ENCODE measurements at regions not wholly inside any gene's neighbourhood (a gene's known extent, or its start where the extent isn't known, plus 50 kb on each side); places are given as distances from the start of the nearest gene placed in this dataset.

DNA sequence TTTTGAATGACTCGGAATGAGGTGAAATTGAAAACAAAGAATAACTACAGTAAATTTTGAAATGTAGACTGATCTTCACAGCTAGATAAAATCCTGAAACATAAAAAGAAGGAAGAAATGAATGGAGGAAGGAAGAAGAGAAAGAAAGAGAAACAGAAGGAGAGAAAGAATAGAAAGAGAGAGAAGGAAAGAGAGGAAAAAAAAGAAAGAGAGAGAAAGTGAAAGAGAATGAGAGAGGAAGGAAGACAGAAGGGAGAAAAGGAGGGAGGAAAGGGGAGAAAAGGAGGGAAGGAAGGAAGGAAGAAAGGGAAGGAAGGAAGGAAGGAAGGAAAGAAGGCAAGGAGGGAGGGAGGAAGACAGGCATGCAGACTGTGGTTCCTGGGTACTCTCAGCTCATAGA is 982.6 kb downstream of the BCL11A start:
- TF ChIP-seq HDAC2 (IDR thresholded peaks at IDR 0.05) = no peak
- TF ChIP-seq MAFK (IDR thresholded peaks at IDR 0.05; ENCODE audit: partially characterized antibody) = no peak
- no peak for TF ChIP-seq MAZ (IDR thresholded peaks at IDR 0.05; ENCODE audit: borderline replicate concordance, low read depth, low read length)
- TF ChIP-seq, protein P1, sequence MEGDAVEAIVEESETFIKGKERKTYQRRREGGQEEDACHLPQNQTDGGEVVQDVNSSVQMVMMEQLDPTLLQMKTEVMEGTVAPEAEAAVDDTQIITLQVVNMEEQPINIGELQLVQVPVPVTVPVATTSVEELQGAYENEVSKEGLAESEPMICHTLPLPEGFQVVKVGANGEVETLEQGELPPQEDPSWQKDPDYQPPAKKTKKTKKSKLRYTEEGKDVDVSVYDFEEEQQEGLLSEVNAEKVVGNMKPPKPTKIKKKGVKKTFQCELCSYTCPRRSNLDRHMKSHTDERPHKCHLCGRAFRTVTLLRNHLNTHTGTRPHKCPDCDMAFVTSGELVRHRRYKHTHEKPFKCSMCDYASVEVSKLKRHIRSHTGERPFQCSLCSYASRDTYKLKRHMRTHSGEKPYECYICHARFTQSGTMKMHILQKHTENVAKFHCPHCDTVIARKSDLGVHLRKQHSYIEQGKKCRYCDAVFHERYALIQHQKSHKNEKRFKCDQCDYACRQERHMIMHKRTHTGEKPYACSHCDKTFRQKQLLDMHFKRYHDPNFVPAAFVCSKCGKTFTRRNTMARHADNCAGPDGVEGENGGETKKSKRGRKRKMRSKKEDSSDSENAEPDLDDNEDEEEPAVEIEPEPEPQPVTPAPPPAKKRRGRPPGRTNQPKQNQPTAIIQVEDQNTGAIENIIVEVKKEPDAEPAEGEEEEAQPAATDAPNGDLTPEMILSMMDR (IDR thresholded peaks at IDR 0.05) = no peak
- TF ChIP-seq PHF8 (IDR thresholded peaks at IDR 0.05; ENCODE audit: borderline replicate concordance, low read depth) = no peak
- TF ChIP-seq RAD21 (conservative IDR thresholded peaks at IDR 0.05 in 1 of 2, IDR thresholded peaks at IDR 0.05 in 1 of 2) = no peak
- no peak for TF ChIP-seq EP300 (IDR thresholded peaks at IDR 0.05)
- TF ChIP-seq KDM1A (IDR thresholded peaks at IDR 0.05; ENCODE audit: low read depth) = no peak
- TF ChIP-seq POLR2A (IDR thresholded peaks at IDR 0.05; ENCODE audit: low read length) = no peak
- TF ChIP-seq RARB (CRISPR knock-in tag; IDR thresholded peaks at IDR 0.05) = no peak
- TF ChIP-seq, protein P2, sequence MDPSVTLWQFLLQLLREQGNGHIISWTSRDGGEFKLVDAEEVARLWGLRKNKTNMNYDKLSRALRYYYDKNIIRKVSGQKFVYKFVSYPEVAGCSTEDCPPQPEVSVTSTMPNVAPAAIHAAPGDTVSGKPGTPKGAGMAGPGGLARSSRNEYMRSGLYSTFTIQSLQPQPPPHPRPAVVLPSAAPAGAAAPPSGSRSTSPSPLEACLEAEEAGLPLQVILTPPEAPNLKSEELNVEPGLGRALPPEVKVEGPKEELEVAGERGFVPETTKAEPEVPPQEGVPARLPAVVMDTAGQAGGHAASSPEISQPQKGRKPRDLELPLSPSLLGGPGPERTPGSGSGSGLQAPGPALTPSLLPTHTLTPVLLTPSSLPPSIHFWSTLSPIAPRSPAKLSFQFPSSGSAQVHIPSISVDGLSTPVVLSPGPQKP (IDR thresholded peaks at IDR 0.05; ENCODE audit: low read depth, low read length) = no peak
- TF ChIP-seq, protein P3, sequence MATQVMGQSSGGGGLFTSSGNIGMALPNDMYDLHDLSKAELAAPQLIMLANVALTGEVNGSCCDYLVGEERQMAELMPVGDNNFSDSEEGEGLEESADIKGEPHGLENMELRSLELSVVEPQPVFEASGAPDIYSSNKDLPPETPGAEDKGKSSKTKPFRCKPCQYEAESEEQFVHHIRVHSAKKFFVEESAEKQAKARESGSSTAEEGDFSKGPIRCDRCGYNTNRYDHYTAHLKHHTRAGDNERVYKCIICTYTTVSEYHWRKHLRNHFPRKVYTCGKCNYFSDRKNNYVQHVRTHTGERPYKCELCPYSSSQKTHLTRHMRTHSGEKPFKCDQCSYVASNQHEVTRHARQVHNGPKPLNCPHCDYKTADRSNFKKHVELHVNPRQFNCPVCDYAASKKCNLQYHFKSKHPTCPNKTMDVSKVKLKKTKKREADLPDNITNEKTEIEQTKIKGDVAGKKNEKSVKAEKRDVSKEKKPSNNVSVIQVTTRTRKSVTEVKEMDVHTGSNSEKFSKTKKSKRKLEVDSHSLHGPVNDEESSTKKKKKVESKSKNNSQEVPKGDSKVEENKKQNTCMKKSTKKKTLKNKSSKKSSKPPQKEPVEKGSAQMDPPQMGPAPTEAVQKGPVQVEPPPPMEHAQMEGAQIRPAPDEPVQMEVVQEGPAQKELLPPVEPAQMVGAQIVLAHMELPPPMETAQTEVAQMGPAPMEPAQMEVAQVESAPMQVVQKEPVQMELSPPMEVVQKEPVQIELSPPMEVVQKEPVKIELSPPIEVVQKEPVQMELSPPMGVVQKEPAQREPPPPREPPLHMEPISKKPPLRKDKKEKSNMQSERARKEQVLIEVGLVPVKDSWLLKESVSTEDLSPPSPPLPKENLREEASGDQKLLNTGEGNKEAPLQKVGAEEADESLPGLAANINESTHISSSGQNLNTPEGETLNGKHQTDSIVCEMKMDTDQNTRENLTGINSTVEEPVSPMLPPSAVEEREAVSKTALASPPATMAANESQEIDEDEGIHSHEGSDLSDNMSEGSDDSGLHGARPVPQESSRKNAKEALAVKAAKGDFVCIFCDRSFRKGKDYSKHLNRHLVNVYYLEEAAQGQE (IDR thresholded peaks at IDR 0.05) = no peak
- no peak for TF ChIP-seq KDM5A (IDR thresholded peaks at IDR 0.05)
- no peak for TF ChIP-seq CEBPB (IDR thresholded peaks at IDR 0.05)

Measured in A549 (cell line).